NCI-H187 treated with DMSO at 0.1 percent for 48 hours (cell line): ENCODE measurements at regions not wholly inside any gene's neighbourhood (a gene's known extent, or its start where the extent isn't known, plus 50 kb on each side); places are given as distances from the start of the nearest gene placed in this dataset.

Source experiments
- DNase-seq: peaks from one replicate; lab custom pipeline; 2025; lab: John Stamatoyannopoulos, UW

- no peak for DNase-seq
Observed at GRCh38 chr12:22991250-22991844, 366.4 kb downstream of the ETNK1 start.

- no peak for DNase-seq
Observed at GRCh38 chr12:22993609-22994315, 368.8 kb downstream of the ETNK1 start.

DNA sequence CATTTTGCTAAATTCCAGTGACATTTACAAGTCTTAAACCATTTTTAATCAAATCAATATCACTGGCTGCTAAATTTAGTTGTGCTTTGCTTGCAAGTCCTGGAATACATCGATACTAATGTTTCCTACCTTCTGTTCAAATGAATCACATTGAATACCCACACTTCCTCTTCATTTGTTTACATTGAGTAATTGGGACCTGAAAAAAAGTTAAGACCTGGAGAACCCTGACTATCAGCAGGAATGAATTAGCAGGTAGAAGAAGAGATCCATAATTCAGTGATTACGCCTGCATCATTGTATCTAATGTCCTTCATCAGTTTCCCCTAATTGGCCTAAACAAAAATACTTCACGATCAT lies 369.3 kb downstream of the ETNK1 start:
- no peak for DNase-seq

GRCh38 chr12:23001487-23001886 lies 376.5 kb downstream of the ETNK1 start:
- DNase-seq, result no peak

- DNase-seq, result no peak
Observed at GRCh38 chr12:23002381-23002780, 377.4 kb downstream of the ETNK1 start.

GRCh38 chr12:23004473-23005020 lies 379.6 kb downstream of the ETNK1 start:
- DNase-seq, result no peak

DNA sequence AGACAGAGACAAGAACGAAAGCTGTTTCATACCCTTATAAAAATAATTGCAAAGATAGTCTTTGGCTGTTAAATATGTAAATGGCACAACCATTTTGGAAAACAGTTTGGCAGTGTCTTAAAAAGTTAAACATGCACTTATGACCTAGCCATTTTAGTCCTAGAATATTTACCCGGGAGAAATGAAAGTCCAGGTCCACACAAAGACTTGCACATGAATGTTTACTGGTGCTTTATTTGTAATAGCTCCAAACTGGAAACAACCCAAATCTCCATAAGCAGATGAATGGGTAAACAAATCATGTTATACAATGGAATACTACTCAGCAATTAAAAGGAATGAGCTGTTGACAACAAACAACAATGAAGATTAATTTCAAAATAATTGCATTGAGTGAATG lies 380.4 kb downstream of the ETNK1 start:
- DNase-seq, result no peak

GRCh38 chr12:23006413-23006812 lies 381.4 kb downstream of the ETNK1 start:
- no peak for DNase-seq

DNA sequence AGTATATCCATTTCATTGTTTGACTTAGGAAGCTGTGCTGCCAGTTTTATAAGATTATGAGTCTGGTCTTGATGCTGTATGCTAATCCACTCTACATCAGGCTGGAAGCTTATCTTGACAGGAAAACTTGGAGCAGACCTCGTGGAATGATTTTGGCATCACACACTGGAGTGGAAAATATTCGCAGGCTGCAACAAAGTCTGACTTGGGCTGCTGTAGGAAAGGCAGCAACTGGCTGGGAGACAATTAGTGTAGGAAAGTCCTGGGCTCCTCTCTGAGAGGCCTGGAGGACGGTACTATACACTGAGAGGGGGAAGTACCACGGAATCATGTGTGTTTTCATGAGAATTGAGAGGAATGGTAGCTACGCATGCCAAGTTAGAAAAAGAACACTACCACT lies 383.7 kb downstream of the ETNK1 start:
- DNase-seq, result no peak

- no peak for DNase-seq
Observed at GRCh38 chr12:23014749-23015148, 389.8 kb downstream of the ETNK1 start.

- DNase-seq, result no peak
Observed at GRCh38 chr12:23025372-23026016, 400.5 kb downstream of the ETNK1 start.

- DNase-seq, result no peak
Observed at GRCh38 chr12:23028158-23028802, 403.3 kb downstream of the ETNK1 start.

GRCh38 chr12:23029185-23029584 lies 404.2 kb downstream of the ETNK1 start:
- no peak for DNase-seq

DNA sequence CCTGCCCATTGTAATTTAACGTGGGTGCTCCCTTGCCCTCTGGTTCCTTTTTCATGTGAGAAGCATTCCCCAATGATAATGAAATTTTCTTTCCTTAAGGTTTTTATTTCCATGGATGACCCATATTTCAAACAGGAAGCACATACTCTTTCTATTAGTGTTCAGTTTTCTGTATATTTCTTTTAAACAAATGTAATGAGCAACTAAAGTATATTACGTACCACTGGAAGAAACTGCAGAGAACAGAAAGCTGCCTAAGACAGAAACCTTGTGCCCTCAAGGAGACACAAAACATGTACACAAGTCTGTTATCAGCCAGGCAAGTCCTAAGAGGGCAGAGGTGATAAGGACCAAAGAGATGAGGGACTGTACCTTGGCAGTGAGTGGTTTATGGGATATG lies 414.9 kb downstream of the ETNK1 start:
- DNase-seq, result no peak

- no peak for DNase-seq
Observed at GRCh38 chr12:23041774-23042173, 416.8 kb downstream of the ETNK1 start.

DNA sequence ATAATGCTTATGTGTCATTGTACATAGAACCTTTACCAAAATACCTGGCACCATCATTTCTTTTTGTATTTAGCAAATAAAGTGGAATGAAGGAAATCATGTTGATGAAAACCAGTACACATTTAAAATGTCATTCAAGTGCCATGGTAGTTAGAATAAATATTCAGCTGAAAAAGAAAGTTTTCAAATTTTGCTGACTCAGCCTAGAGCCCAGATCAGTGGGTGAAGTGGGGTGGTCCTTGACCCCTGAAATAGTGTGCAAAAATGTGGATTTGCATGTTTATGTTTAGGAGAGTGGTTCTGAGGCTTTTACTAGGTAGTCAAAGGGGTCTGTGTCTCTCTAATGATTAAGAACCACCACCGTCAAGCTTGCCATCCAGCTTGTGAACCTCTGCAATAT lies 418.7 kb downstream of the ETNK1 start:
- no peak for DNase-seq

- DNase-seq, result no peak
Observed at GRCh38 chr12:23049180-23049579, 424.2 kb downstream of the ETNK1 start.

DNA sequence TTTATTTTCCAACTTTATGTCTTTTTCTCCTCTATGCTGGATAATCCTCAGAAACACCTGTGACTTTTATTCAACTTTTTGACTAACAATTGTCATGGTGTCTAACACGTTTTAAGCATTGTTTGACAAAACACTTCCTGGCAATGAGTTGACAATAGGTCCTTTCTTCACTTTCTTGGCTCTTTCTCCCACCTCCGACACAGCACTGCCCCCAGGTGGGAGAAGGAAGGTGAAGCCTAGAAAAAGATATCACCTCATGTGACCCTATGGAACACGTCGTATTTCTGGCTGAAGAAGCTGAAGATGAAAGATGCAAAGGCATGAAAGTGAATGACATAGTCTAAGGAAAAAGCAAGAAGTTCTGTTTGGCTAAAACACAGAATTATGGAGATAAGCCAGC lies 430.0 kb downstream of the ETNK1 start:
- DNase-seq, result no peak

DNA sequence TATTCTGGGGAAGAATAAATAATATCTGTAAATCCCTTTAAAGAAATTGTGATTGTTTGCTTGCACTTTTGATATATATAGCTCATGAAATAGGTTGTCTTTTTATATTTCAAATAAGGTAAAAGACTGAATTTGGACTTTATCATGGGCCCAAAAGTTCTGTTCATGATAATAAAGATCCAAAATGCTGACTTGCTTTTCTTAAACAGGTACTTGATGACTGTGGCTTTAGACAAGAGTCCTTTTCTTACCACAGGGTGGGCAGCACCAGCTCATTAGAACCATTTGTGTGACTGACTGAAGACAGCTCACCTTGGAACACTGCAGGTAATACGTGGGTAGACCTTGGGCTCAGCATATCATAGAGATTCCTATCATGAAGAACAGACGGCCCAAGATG lies 432.6 kb downstream of the ETNK1 start:
- DNase-seq, result no peak

DNA sequence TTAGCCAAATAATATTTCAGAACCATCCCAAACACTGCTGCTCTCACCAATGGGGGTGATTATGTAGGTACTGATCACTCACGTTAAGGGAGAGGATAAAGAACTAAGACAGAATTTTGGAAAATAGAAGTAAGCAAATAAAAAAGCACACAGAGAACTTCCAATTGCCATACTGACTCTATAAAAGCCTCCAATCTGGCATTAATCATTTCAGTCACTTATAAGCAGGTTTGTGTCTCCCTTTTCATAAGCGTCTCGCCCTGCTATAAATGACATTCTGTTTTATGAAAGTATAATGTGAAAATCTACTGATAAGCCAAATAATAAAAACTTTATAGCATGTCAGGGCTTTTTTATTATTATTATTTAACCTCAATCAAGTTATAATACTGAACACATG lies 435.2 kb downstream of the ETNK1 start:
- no peak for DNase-seq

- no peak for DNase-seq
Observed at GRCh38 chr12:23063206-23063605, 438.2 kb downstream of the ETNK1 start.

DNA sequence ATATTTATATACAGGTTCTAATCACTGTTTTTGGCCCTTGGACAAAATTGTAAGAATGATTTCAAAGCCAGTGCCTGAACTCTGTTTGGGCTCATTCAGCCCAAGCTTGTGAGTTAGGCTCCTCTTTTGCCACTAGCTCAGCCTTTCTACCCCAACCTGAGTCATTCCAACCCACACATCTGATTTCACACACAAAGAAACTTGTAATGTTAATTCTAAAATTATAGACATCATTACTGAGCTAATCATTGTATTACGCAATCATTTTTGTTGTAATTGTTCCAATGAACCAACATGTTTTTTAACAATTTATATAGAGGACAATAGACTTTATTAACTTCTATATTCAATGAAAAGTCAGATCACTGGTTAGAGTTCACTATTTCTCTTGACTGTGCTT lies 441.1 kb downstream of the ETNK1 start:
- DNase-seq, result no peak

DNA sequence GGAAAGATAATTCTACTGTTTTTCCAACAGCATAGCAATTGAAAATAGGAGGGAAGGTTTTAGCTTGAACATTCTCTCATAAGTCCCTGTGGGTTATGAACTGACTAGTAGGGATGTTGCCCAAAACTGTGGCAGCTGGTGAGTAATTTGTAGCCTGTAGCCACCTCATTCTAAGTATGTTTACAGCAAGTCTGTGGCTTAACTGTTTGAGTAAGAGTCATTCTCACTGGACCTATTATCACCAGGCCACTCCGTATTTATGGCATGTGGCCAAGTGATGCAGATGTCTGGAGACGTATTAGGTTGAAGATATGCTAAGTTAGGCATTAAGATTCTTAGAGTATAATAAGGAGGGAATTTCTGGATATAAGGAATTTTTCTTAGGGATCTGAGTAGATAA lies 458.3 kb downstream of the ETNK1 start:
- DNase-seq, result no peak
